ENCODE measurements at regions not wholly inside any gene's neighbourhood (a gene's known extent, or its start where the extent isn't known, plus 50 kb on each side); places are given as distances from the start of the nearest gene placed in this dataset.

GRCh38 chr2:180743401-180743800 lies 237.0 kb upstream of the UBE2E3 start:
- Mint-ChIP-seq H3K4me1 (ENCODE audit: low read depth) (no peaks in the 10 kb centered on the region), H3K27me3 (no peaks in the 10 kb centered on the region), H3K27ac (no peak overlapping the region), H3K4me3 (no peak overlapping the region), H3K36me3 (ENCODE audit: low read depth) (no peaks in the 10 kb centered on the region), H3K9me3 (no peaks in the 10 kb centered on the region)
- intact Hi-C loops (cut with micrococcal nuclease), result no loop called here

GRCh38 chr2:180742801-180743200 lies 237.6 kb upstream of the UBE2E3 start:
- H3K27me3 Mint-ChIP-seq, result no peaks in the 10 kb centered on the region
- H3K4me1 Mint-ChIP-seq (ENCODE audit: low read depth), result no peaks in the 10 kb centered on the region
- no peak overlapping the region for H3K4me3 Mint-ChIP-seq
- H3K36me3 Mint-ChIP-seq (ENCODE audit: low read depth), result no peaks in the 10 kb centered on the region
- H3K27ac Mint-ChIP-seq, result no peak overlapping the region
- intact Hi-C loops (cut with micrococcal nuclease), result no loop called here
- no peaks in the 10 kb centered on the region for H3K9me3 Mint-ChIP-seq

GRCh38 chr2:180739070-180739469 lies 241.3 kb upstream of the UBE2E3 start:
- no peaks in the 10 kb centered on the region for H3K36me3 Mint-ChIP-seq (ENCODE audit: low read depth)
- H3K4me1 Mint-ChIP-seq (ENCODE audit: low read depth), result no peaks in the 10 kb centered on the region
- no peak overlapping the region for H3K27ac Mint-ChIP-seq
- intact Hi-C loops (cut with micrococcal nuclease), result no loop called here
- no peaks in the 10 kb centered on the region for H3K27me3 Mint-ChIP-seq
- H3K4me3 Mint-ChIP-seq, result no peak overlapping the region
- no peaks in the 10 kb centered on the region for H3K9me3 Mint-ChIP-seq

- no peaks in the 10 kb centered on the region for H3K9me3 Mint-ChIP-seq
- no peaks in the 10 kb centered on the region for H3K27me3 Mint-ChIP-seq
- H3K4me1 Mint-ChIP-seq (ENCODE audit: low read depth), result no peaks in the 10 kb centered on the region
- H3K36me3 Mint-ChIP-seq (ENCODE audit: low read depth), result no peaks in the 10 kb centered on the region
- H3K27ac Mint-ChIP-seq, result no peak overlapping the region
- H3K4me3 Mint-ChIP-seq, result no peak overlapping the region
- intact Hi-C loops (cut with micrococcal nuclease), result no loop called here
These were observed 244.6 kb upstream of the UBE2E3 start for GRCh38 chr2:180735799-180736198.

GRCh38 chr2:180734382-180734781 lies 246.0 kb upstream of the UBE2E3 start:
- Mint-ChIP-seq H3K4me1 (ENCODE audit: low read depth) (no peaks in the 10 kb centered on the region), H3K27ac (no peak overlapping the region), H3K9me3 (no peaks in the 10 kb centered on the region), H3K27me3 (no peaks in the 10 kb centered on the region), H3K4me3 (no peak overlapping the region), H3K36me3 (ENCODE audit: low read depth) (no peaks in the 10 kb centered on the region)
- intact Hi-C loops (cut with micrococcal nuclease), result no loop called here

GRCh38 chr2:180733330-180733729 lies 247.1 kb upstream of the UBE2E3 start:
- Mint-ChIP-seq H3K36me3 (ENCODE audit: low read depth) (no peaks in the 10 kb centered on the region), H3K27me3 (no peaks in the 10 kb centered on the region), H3K9me3 (no peaks in the 10 kb centered on the region), H3K4me3 (no peak overlapping the region), H3K4me1 (ENCODE audit: low read depth) (no peaks in the 10 kb centered on the region), H3K27ac (no peak overlapping the region)
- intact Hi-C loops (cut with micrococcal nuclease), result no loop called here

- H3K4me3 Mint-ChIP-seq, result no peak overlapping the region
- no peaks in the 10 kb centered on the region for H3K27me3 Mint-ChIP-seq
- H3K4me1 Mint-ChIP-seq (ENCODE audit: low read depth), result no peaks in the 10 kb centered on the region
- intact Hi-C loops (cut with micrococcal nuclease), result no loop called here
- H3K9me3 Mint-ChIP-seq, result no peaks in the 10 kb centered on the region
- H3K36me3 Mint-ChIP-seq (ENCODE audit: low read depth), result no peaks in the 10 kb centered on the region
- no peak overlapping the region for H3K27ac Mint-ChIP-seq
These were observed 248.1 kb upstream of the UBE2E3 start for GRCh38 chr2:180732337-180732736.

GRCh38 chr2:180730976-180731375 lies 249.4 kb upstream of the UBE2E3 start:
- intact Hi-C loops (cut with micrococcal nuclease), result no loop called here
- no peaks in the 10 kb centered on the region for H3K36me3 Mint-ChIP-seq (ENCODE audit: low read depth)

GRCh38 chr2:180728928-180729559 lies 251.4 kb upstream of the UBE2E3 start:
- intact Hi-C loops (cut with micrococcal nuclease), result no loop called here
- no peaks in the 10 kb centered on the region for H3K9me3 Mint-ChIP-seq
- H3K4me3 Mint-ChIP-seq, result no peak overlapping the region
- H3K27ac Mint-ChIP-seq, result no peak overlapping the region
- H3K27me3 Mint-ChIP-seq, result no peaks in the 10 kb centered on the region
- no peaks in the 10 kb centered on the region for H3K4me1 Mint-ChIP-seq (ENCODE audit: low read depth)
- H3K36me3 Mint-ChIP-seq (ENCODE audit: low read depth), result no peaks in the 10 kb centered on the region

More at GRCh38 chr2:180730976-180731375, 249.4 kb upstream of the UBE2E3 start:
- no peak overlapping the region for H3K27ac Mint-ChIP-seq
- H3K4me3 Mint-ChIP-seq, result no peak overlapping the region
- H3K9me3 Mint-ChIP-seq, result no peaks in the 10 kb centered on the region
- H3K27me3 Mint-ChIP-seq, result no peaks in the 10 kb centered on the region
- H3K4me1 Mint-ChIP-seq (ENCODE audit: low read depth), result no peaks in the 10 kb centered on the region

DNA sequence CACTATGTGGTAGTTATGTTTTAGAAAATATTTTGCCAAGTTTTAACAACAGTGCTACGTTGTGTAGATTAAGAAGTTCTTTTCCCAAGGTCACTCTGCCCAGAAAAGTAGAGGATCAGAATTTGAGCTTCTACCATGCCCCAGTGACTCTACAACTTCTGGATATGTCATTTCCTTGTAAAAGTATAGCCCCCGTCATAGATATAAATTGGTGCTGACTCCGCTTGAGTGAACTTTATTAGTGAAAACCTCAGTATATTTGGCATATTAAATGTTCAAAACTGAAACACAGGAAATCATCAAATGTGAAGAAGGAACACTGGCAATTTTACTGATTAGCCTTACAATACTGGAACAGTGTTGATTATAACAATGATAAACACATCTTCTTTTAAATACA lies 256.7 kb upstream of the UBE2E3 start:
- Mint-ChIP-seq H3K36me3 (ENCODE audit: low read depth) (no peaks in the 10 kb centered on the region), H3K4me3 (no peak overlapping the region), H3K4me1 (ENCODE audit: low read depth) (no peaks in the 10 kb centered on the region), H3K27ac (no peak overlapping the region), H3K9me3 (no peaks in the 10 kb centered on the region), H3K27me3 (no peaks in the 10 kb centered on the region)
- intact Hi-C loops (cut with micrococcal nuclease), result no loop called here

GRCh38 chr2:180722551-180723239 lies 257.7 kb upstream of the UBE2E3 start:
- Mint-ChIP-seq H3K9me3 (no peaks in the 10 kb centered on the region), H3K36me3 (ENCODE audit: low read depth) (no peaks in the 10 kb centered on the region), H3K27ac (no peak overlapping the region), H3K27me3 (no peaks in the 10 kb centered on the region), H3K4me1 (ENCODE audit: low read depth) (no peaks in the 10 kb centered on the region), H3K4me3 (no peak overlapping the region)
- intact Hi-C loops (cut with micrococcal nuclease), result no loop called here

DNA sequence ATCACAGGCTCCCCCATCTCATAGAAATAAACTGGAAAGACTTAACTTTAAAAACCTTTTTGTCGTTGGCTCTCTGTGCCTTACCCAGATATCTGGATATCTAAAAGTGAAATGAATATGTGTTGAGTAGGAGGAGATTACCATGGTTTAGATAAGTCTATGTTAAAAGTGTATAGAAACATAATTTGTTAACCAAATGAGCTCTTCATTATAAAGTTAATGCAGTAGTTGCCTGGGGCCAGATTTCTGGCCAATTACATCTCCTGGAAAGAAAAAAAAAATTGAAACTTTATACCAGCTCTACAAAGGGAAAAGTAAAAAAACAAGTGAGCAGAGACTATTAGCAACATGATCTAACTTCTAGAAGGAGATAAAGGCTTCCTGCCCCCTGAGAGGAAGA lies 259.6 kb upstream of the UBE2E3 start:
- H3K9me3 Mint-ChIP-seq, result no peaks in the 10 kb centered on the region
- no peaks in the 10 kb centered on the region for H3K4me1 Mint-ChIP-seq (ENCODE audit: low read depth)
- intact Hi-C loops (cut with micrococcal nuclease), result no loop called here
- H3K36me3 Mint-ChIP-seq (ENCODE audit: low read depth), result no peaks in the 10 kb centered on the region
- H3K4me3 Mint-ChIP-seq, result no peak overlapping the region
- H3K27ac Mint-ChIP-seq, result no peak overlapping the region
- H3K27me3 Mint-ChIP-seq, result no peaks in the 10 kb centered on the region

GRCh38 chr2:180717588-180717987 lies 262.8 kb upstream of the UBE2E3 start:
- H3K4me1 Mint-ChIP-seq (ENCODE audit: low read depth), result no peaks in the 10 kb centered on the region
- no peak overlapping the region for H3K4me3 Mint-ChIP-seq
- intact Hi-C loops (cut with micrococcal nuclease), result no loop called here
- no peaks in the 10 kb centered on the region for H3K36me3 Mint-ChIP-seq (ENCODE audit: low read depth)
- no peak overlapping the region for H3K27ac Mint-ChIP-seq
- peaks cover 11% of the 10 kb centered on the region for H3K9me3 Mint-ChIP-seq
- H3K27me3 Mint-ChIP-seq, result no peaks in the 10 kb centered on the region

DNA sequence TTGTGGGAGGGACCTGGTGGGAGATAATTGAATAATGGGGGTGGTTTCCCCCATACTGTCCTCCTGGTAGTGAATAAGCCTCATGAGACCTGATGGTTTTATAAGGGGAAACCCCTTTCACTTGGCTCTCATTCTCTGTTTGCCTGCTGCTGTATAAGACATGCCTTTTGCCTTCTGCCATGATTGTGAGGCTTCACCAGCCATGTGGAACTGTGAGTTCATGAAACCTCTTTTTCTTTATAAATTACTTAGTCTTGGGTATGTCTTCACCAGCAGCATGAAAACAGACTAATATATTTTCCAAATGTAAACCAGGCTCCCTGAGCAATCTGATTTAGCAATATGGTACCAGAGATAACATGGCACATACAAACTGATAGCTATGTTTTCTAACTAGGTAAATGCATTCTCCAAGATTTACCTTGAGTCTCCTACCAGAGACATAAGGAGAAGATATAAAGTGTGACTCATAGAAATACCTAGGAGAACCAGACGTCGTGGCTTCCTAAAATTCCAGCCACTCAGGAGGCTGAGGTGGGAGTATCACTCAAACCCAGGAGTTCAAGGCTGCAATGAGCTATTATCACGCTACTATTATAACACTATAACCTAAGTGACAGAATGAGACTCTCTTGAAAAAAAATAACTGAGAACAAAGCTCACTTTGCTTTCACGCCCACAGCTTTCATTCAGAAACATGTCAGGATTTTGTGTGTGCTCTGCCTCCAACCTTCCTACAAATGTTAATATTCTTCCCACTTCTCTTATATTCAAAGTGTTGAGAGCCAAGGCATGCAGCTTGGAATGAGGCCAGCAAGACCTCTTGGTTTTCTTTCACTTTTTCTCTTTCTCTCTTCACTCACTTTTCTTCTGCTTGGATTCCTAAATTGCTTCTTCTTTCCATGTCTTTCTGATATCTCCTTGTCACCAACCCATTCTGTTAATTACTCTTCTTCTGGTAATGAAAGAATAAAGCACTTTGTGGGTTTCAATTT lies 263.9 kb upstream of the UBE2E3 start:
- no peak overlapping the region for H3K27ac Mint-ChIP-seq
- H3K36me3 Mint-ChIP-seq (ENCODE audit: low read depth), result no peaks in the 10 kb centered on the region
- no peak overlapping the region for H3K4me3 Mint-ChIP-seq
- H3K9me3 Mint-ChIP-seq, result peaks cover 11% of the 10 kb centered on the region
- no peaks in the 10 kb centered on the region for H3K27me3 Mint-ChIP-seq
- intact Hi-C loops (cut with micrococcal nuclease), result no loop called here
- H3K4me1 Mint-ChIP-seq (ENCODE audit: low read depth), result no peaks in the 10 kb centered on the region

All from dendritic cell treated with granulocyte-macrophage colony-stimulating factor and Interleukin-4, amounts not matched to agents 40 ng/mL and 50 ng/mL, for 4 days (primary cell).